GM18867 (cell line): ENCODE measurements at regions not wholly inside any gene's neighbourhood (a gene's known extent, or its start where the extent isn't known, plus 50 kb on each side); places are given as distances from the start of the nearest gene placed in this dataset.
"Not testable (repeated sequence)": the region's sequence is repeated elsewhere in the genome, so short reads cannot be mapped to it uniquely, and the experiment has no call there.

Source experiments
- ATAC-seq: cut with Tn5 transposase; IDR thresholded peaks from one replicate; pipeline ENCODE4 v1.9.1; 2021; ENCODE audit warnings: mild to moderate bottlenecking, moderate library complexity; ENCODE audit not compliant: unreplicated experiment

- no peak for ATAC-seq
Measured at GRCh38 chr11:134853992-134854991, 442.2 kb upstream of the B3GAT1 start.

- not testable (repeated sequence) for ATAC-seq
Measured at GRCh38 chr11:134851503-134852224, 439.6 kb upstream of the B3GAT1 start.

GRCh38 chr11:134850566-134850965, 438.5 kb upstream of the B3GAT1 start:
- no peak for ATAC-seq

GRCh38 chr11:134849833-134850232, 437.8 kb upstream of the B3GAT1 start:
- no peak for ATAC-seq

- ATAC-seq = no peak
Measured at GRCh38 chr11:134847083-134847715, 435.2 kb upstream of the B3GAT1 start.

- no peak for ATAC-seq
Measured at GRCh38 chr11:134846328-134847082, 434.5 kb upstream of the B3GAT1 start.

GRCh38 chr11:134845474-134846327, 433.7 kb upstream of the B3GAT1 start:
- ATAC-seq = no peak

- no peak for ATAC-seq
Measured at GRCh38 chr11:134844838-134845237, 432.8 kb upstream of the B3GAT1 start.

GRCh38 chr11:134843735-134844134, 431.7 kb upstream of the B3GAT1 start:
- ATAC-seq = no peak

- ATAC-seq = no peak
Measured at GRCh38 chr11:134843020-134843419, 431.0 kb upstream of the B3GAT1 start.

- no peak for ATAC-seq
Measured at GRCh38 chr11:134841972-134842371, 429.9 kb upstream of the B3GAT1 start.

- no peak for ATAC-seq
Measured at GRCh38 chr11:134841411-134841810, 429.4 kb upstream of the B3GAT1 start.

- ATAC-seq = no peak
Measured at GRCh38 chr11:134840945-134841344, 428.9 kb upstream of the B3GAT1 start.

GRCh38 chr11:134840165-134840564, 428.1 kb upstream of the B3GAT1 start:
- ATAC-seq = not testable (repeated sequence)

GRCh38 chr11:134838708-134839107, 426.7 kb upstream of the B3GAT1 start:
- ATAC-seq = no peak

- no peak for ATAC-seq
Measured at GRCh38 chr11:134837887-134838232, 425.8 kb upstream of the B3GAT1 start.

GRCh38 chr11:134837166-134837886, 425.3 kb upstream of the B3GAT1 start:
- ATAC-seq = no peak

GRCh38 chr11:134836561-134836960, 424.5 kb upstream of the B3GAT1 start:
- ATAC-seq = no peak

- no peak for ATAC-seq
Measured at GRCh38 chr11:134835561-134835960, 423.5 kb upstream of the B3GAT1 start.
